ENCODE measurements at regions not wholly inside any gene's neighbourhood (a gene's known extent, or its start where the extent isn't known, plus 50 kb on each side); places are given as distances from the start of the nearest gene placed in this dataset.

GRCh38 chr20:11976966-11977365 is 59.3 kb downstream of the BTBD3 start:
- Histone ChIP-seq H3K27me3 (ENCODE audit: control insufficient read depth in 2 of 2, insufficient read depth in 2 of 2, low read length in 2 of 2) (no peaks in the 10 kb centered on the region), H3K9me3 (replicated peaks in 1 of 2; ENCODE audit: control insufficient read depth in 1 of 2, insufficient read depth in 1 of 2, low read length in 2 of 2) (no peaks in the 10 kb centered on the region), H4K20me1 (ENCODE audit: insufficient read depth, low read length) (no peaks in the 10 kb centered on the region), H3K4me2 (replicated peaks; ENCODE audit: extremely low read depth, low read length, poor library complexity, severe bottlenecking) (no peak overlapping the region), H3K79me2 (ENCODE audit: insufficient read depth, low read length) (no peaks in the 10 kb centered on the region), H3K4me1 (ENCODE audit: control insufficient read depth in 1 of 2, insufficient read depth in 2 of 2, low read length in 2 of 2) (no peaks in the 10 kb centered on the region), H3K4me3 (replicated peaks in 1 of 3; ENCODE audit: low read depth in 2 of 3, low read length in 3 of 3) (no peak overlapping the region), H2AFZ (ENCODE audit: insufficient read depth, low read depth, low read length, poor library complexity, severe bottlenecking) (no peak overlapping the region), H3K27ac (ENCODE audit: low read depth in 1 of 2, low read length in 2 of 2) (no peak overlapping the region), H3K36me3 (replicated peaks in 1 of 2; ENCODE audit: control insufficient read depth in 1 of 2, insufficient read depth in 2 of 2, low read length in 2 of 2) (no peaks in the 10 kb centered on the region), H3K9ac (ENCODE audit: insufficient read depth, low read length, poor library complexity, severe bottlenecking) (no peak overlapping the region)
- peaks cover 0 to 4% (median 3%) of the 10 kb centered on the region in 3 donors for H3K27me3 Mint-ChIP-seq (ENCODE audit: low read depth in 3 of 3)
- intact Hi-C loops (cut with micrococcal nuclease), result no loop called here
- H3K36me3 Mint-ChIP-seq, result no peaks in the 10 kb centered on the region
- no peak overlapping the region for H3K27ac Mint-ChIP-seq
- H3K9me3 Mint-ChIP-seq, result peaks cover 0 to 16% (median 3%) of the 10 kb centered on the region in 7 donors
- 100% methylated on average over 2 of the region's 5 CpGs for WGBS (ENCODE audit: insufficient coverage)
- H3K4me1 Mint-ChIP-seq, result no peaks in the 10 kb centered on the region
- TF ChIP-seq CTCF (IDR thresholded peaks at IDR 0.05), result no peak
- no peak for DNase-seq
- H3K4me3 Mint-ChIP-seq, result no peak overlapping the region

- Histone ChIP-seq H2AFZ (ENCODE audit: insufficient read depth, low read depth, low read length, poor library complexity, severe bottlenecking) (no peak overlapping the region), H4K20me1 (ENCODE audit: insufficient read depth, low read length) (no peaks in the 10 kb centered on the region), H3K36me3 (replicated peaks in 1 of 2; ENCODE audit: control insufficient read depth in 1 of 2, insufficient read depth in 2 of 2, low read length in 2 of 2) (no peaks in the 10 kb centered on the region), H3K27ac (ENCODE audit: low read depth in 1 of 2, low read length in 2 of 2) (no peak overlapping the region), H3K79me2 (ENCODE audit: insufficient read depth, low read length) (no peaks in the 10 kb centered on the region), H3K9me3 (replicated peaks in 1 of 2; ENCODE audit: control insufficient read depth in 1 of 2, insufficient read depth in 1 of 2, low read length in 2 of 2) (no peaks in the 10 kb centered on the region), H3K4me3 (replicated peaks in 1 of 3; ENCODE audit: low read depth in 2 of 3, low read length in 3 of 3) (no peak overlapping the region), H3K4me2 (replicated peaks; ENCODE audit: extremely low read depth, low read length, poor library complexity, severe bottlenecking) (no peak overlapping the region), H3K27me3 (ENCODE audit: control insufficient read depth in 2 of 2, insufficient read depth in 2 of 2, low read length in 2 of 2) (no peaks in the 10 kb centered on the region), H3K4me1 (ENCODE audit: control insufficient read depth in 1 of 2, insufficient read depth in 2 of 2, low read length in 2 of 2) (no peaks in the 10 kb centered on the region), H3K9ac (ENCODE audit: insufficient read depth, low read length, poor library complexity, severe bottlenecking) (no peak overlapping the region)
- peaks cover 0 to 6% (median 3%) of the 10 kb centered on the region in 3 donors for H3K27me3 Mint-ChIP-seq (ENCODE audit: low read depth in 3 of 3)
- intact Hi-C loops (cut with micrococcal nuclease), result no loop called here
- H3K4me3 Mint-ChIP-seq, result no peak overlapping the region
- no peak for TF ChIP-seq CTCF (IDR thresholded peaks at IDR 0.05)
- no CpG with 5 or more reads among the region's 1 CpG for WGBS (ENCODE audit: insufficient coverage)
- no peak for DNase-seq
- H3K9me3 Mint-ChIP-seq, result peaks cover 0 to 16% (median 2%) of the 10 kb centered on the region in 7 donors
- H3K27ac Mint-ChIP-seq, result no peak overlapping the region
- H3K36me3 Mint-ChIP-seq, result no peaks in the 10 kb centered on the region
- no peaks in the 10 kb centered on the region for H3K4me1 Mint-ChIP-seq
Measured at GRCh38 chr20:11978496-11978895, 60.8 kb downstream of the BTBD3 start.

Data from CD14-positive monocyte (primary cell).